ENCODE measurements at regions not wholly inside any gene's neighbourhood (a gene's known extent, or its start where the extent isn't known, plus 50 kb on each side); places are given as distances from the start of the nearest gene placed in this dataset.

- Histone ChIP-seq H3K4me2 (no peak overlapping the region), H3K27me3 (ENCODE audit: insufficient read depth, low read depth) (no peaks in the 10 kb centered on the region), H2AFZ (ENCODE audit: low read depth) (no peak overlapping the region), H3K79me2 (ENCODE audit: insufficient read depth, low read depth) (no peaks in the 10 kb centered on the region), H3K9ac (no peak overlapping the region), H4K20me1 (ENCODE audit: insufficient read depth) (no peaks in the 10 kb centered on the region), H3K4me1 (ENCODE audit: low read depth, poor library complexity, severe bottlenecking) (peaks cover 11% of the 10 kb centered on the region), H3K27ac (no peak overlapping the region), H3K36me3 (ENCODE audit: insufficient read depth) (no peaks in the 10 kb centered on the region), H3K4me3 (IDR thresholded peaks at IDR 0.05; ENCODE audit: insufficient read depth, low read depth, low read length) (no peak overlapping the region)
- TF ChIP-seq, protein P1, sequence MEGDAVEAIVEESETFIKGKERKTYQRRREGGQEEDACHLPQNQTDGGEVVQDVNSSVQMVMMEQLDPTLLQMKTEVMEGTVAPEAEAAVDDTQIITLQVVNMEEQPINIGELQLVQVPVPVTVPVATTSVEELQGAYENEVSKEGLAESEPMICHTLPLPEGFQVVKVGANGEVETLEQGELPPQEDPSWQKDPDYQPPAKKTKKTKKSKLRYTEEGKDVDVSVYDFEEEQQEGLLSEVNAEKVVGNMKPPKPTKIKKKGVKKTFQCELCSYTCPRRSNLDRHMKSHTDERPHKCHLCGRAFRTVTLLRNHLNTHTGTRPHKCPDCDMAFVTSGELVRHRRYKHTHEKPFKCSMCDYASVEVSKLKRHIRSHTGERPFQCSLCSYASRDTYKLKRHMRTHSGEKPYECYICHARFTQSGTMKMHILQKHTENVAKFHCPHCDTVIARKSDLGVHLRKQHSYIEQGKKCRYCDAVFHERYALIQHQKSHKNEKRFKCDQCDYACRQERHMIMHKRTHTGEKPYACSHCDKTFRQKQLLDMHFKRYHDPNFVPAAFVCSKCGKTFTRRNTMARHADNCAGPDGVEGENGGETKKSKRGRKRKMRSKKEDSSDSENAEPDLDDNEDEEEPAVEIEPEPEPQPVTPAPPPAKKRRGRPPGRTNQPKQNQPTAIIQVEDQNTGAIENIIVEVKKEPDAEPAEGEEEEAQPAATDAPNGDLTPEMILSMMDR (conservative IDR thresholded peaks at IDR 0.05; ENCODE audit: low read depth, low read length), result no peak
Measured at GRCh38 chr5:2677689-2678088, 73.8 kb downstream of the IRX2 start.

DNA sequence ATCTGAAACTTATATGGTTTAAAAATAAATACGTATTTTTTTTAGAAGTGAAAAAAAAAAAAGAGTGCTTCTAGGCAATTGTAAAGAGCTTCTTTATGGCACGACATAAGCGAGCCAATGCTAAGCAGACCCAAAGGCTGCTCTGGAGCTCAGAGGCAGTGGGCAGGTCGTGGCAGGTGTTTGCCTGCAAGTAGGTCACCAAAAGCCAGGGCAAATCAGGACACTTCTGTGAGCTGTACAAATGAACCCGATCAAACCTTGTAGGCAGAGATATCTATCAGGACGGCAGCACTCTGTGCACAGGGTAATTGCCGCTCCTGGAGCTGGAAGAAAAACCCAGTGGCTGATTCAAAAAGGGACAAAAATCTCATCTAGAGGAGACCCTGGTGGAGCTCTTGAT lies 75.9 kb downstream of the IRX2 start:
- TF ChIP-seq, protein P1 (conservative IDR thresholded peaks at IDR 0.05; ENCODE audit: low read depth, low read length), result no peak

DNA sequence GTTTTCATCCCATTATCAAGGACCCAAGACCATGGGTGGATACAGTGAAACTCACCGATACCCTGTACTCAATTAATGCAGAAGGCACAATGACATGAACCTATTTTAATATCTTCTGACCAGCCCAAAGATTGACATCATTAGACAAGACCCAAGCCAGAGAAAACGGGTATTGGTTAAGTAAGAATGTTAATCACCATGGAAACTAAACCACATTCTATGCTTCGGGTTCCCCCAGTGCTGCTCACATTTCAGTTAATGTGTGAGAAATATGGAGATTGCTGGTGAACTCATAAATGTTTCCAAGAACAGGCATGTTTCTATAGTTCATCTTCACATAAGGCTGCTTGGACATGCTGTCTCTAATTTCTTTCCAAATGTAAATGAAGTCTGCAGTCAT lies 77.0 kb downstream of the IRX2 start:
- no peaks in the 10 kb centered on the region for H3K36me3 ChIP-seq (ENCODE audit: insufficient read depth)
- H3K79me2 ChIP-seq (ENCODE audit: insufficient read depth, low read depth), result no peaks in the 10 kb centered on the region
- H3K4me3 ChIP-seq (IDR thresholded peaks at IDR 0.05; ENCODE audit: insufficient read depth, low read depth, low read length), result no peak overlapping the region
- H3K27ac ChIP-seq, result no peak overlapping the region
- H3K27me3 ChIP-seq (ENCODE audit: insufficient read depth, low read depth), result no peaks in the 10 kb centered on the region
- TF ChIP-seq, protein P1 (conservative IDR thresholded peaks at IDR 0.05; ENCODE audit: low read depth, low read length), result no peak
- no peaks in the 10 kb centered on the region for H4K20me1 ChIP-seq (ENCODE audit: insufficient read depth)
- H3K9ac ChIP-seq, result no peak overlapping the region
- no peaks in the 10 kb centered on the region for H3K4me1 ChIP-seq (ENCODE audit: low read depth, poor library complexity, severe bottlenecking)
- no peak overlapping the region for H3K4me2 ChIP-seq
- H2AFZ ChIP-seq (ENCODE audit: low read depth), result no peak overlapping the region

More for the DNA sequence above, 75.9 kb downstream of the IRX2 start:
- no peak overlapping the region for H3K27ac ChIP-seq
- H3K4me2 ChIP-seq, result no peak overlapping the region
- peaks cover 2% of the 10 kb centered on the region for H3K4me1 ChIP-seq (ENCODE audit: low read depth, poor library complexity, severe bottlenecking)
- no peak overlapping the region for H2AFZ ChIP-seq (ENCODE audit: low read depth)
- no peak overlapping the region for H3K9ac ChIP-seq
- H3K36me3 ChIP-seq (ENCODE audit: insufficient read depth), result no peaks in the 10 kb centered on the region
- no peak overlapping the region for H3K4me3 ChIP-seq (IDR thresholded peaks at IDR 0.05; ENCODE audit: insufficient read depth, low read depth, low read length)
- no peaks in the 10 kb centered on the region for H3K79me2 ChIP-seq (ENCODE audit: insufficient read depth, low read depth)
- H3K27me3 ChIP-seq (ENCODE audit: insufficient read depth, low read depth), result no peaks in the 10 kb centered on the region
- H4K20me1 ChIP-seq (ENCODE audit: insufficient read depth), result no peaks in the 10 kb centered on the region

- no peaks in the 10 kb centered on the region for H4K20me1 ChIP-seq (ENCODE audit: insufficient read depth)
- H3K9ac ChIP-seq, result no peak overlapping the region
- H3K27ac ChIP-seq, result no peak overlapping the region
- H3K79me2 ChIP-seq (ENCODE audit: insufficient read depth, low read depth), result no peaks in the 10 kb centered on the region
- no peak overlapping the region for H3K4me3 ChIP-seq (IDR thresholded peaks at IDR 0.05; ENCODE audit: insufficient read depth, low read depth, low read length)
- H3K4me1 ChIP-seq (ENCODE audit: low read depth, poor library complexity, severe bottlenecking), result no peaks in the 10 kb centered on the region
- H3K4me2 ChIP-seq, result no peak overlapping the region
- no peaks in the 10 kb centered on the region for H3K27me3 ChIP-seq (ENCODE audit: insufficient read depth, low read depth)
- no peaks in the 10 kb centered on the region for H3K36me3 ChIP-seq (ENCODE audit: insufficient read depth)
- TF ChIP-seq, protein P1 (conservative IDR thresholded peaks at IDR 0.05; ENCODE audit: low read depth, low read length), result no peak
- no peak overlapping the region for H2AFZ ChIP-seq (ENCODE audit: low read depth)
Measured at GRCh38 chr5:2670940-2671339, 80.5 kb downstream of the IRX2 start.

Measured in KMS-11 (cell line).